Chondrocyte (in vitro differentiated cells): ENCODE measurements at regions not wholly inside any gene's neighbourhood (a gene's known extent, or its start where the extent isn't known, plus 50 kb on each side); places are given as distances from the start of the nearest gene placed in this dataset.
"Not testable (repeated sequence)": the region's sequence is repeated elsewhere in the genome, so short reads cannot be mapped to it uniquely, and the experiment has no call there.

ENCODE experiments used
- DNase-seq: peaks from one replicate; pipeline ENCODE4 v3.0.0; 2021; ENCODE audit warnings: mixed read lengths, low spot score
- H3K27ac Mint-ChIP-seq: one replicate; pipeline ENCODE4 v1.8.0; 2021; ENCODE audit warnings: mild to moderate bottlenecking, moderate library complexity, mixed read lengths; ENCODE audit not compliant: unreplicated experiment
- H3K27me3 Mint-ChIP-seq: 2 replicates; pipeline ENCODE4 v1.8.0; 2021; ENCODE audit warnings: low read depth, mixed read lengths
- H3K36me3 Mint-ChIP-seq: 2 replicates; pipeline ENCODE4 v1.8.0; 2021; ENCODE audit warnings: low read depth, mixed read lengths
- H3K4me1 Mint-ChIP-seq: 2 replicates; pipeline ENCODE4 v1.8.0; 2021; ENCODE audit warnings: low read depth, mild to moderate bottlenecking, mixed read lengths
- H3K4me3 Mint-ChIP-seq: one replicate; pipeline ENCODE4 v1.8.0; 2021; ENCODE audit warnings: mild to moderate bottlenecking, moderate library complexity, mixed read lengths; ENCODE audit not compliant: unreplicated experiment
- H3K9me3 Mint-ChIP-seq: 2 replicates; pipeline ENCODE4 v1.8.0; 2021; ENCODE audit warnings: low read depth, mixed read lengths
- TF ChIP-seq, protein P1 (sequence below): fragments of 200-600 bp; sonication (generic); IDR thresholded peaks from 2 replicates; pipeline ENCODE4 v1.5.0; 2021; ENCODE audit warnings: antibody characterized with exemption, mild to moderate bottlenecking, moderate library complexity

GRCh38 chr14:28303248-28303647, 463.3 kb upstream of the FOXG1 start:
- Mint-ChIP-seq H3K36me3 (no peaks in the 10 kb centered on the region), H3K9me3 (peaks cover 7% of the 10 kb centered on the region), H3K4me3 (no peak overlapping the region), H3K4me1 (no peaks in the 10 kb centered on the region), H3K27ac (no peak overlapping the region), H3K27me3 (no peaks in the 10 kb centered on the region)
- TF ChIP-seq, protein P1, sequence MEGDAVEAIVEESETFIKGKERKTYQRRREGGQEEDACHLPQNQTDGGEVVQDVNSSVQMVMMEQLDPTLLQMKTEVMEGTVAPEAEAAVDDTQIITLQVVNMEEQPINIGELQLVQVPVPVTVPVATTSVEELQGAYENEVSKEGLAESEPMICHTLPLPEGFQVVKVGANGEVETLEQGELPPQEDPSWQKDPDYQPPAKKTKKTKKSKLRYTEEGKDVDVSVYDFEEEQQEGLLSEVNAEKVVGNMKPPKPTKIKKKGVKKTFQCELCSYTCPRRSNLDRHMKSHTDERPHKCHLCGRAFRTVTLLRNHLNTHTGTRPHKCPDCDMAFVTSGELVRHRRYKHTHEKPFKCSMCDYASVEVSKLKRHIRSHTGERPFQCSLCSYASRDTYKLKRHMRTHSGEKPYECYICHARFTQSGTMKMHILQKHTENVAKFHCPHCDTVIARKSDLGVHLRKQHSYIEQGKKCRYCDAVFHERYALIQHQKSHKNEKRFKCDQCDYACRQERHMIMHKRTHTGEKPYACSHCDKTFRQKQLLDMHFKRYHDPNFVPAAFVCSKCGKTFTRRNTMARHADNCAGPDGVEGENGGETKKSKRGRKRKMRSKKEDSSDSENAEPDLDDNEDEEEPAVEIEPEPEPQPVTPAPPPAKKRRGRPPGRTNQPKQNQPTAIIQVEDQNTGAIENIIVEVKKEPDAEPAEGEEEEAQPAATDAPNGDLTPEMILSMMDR, result no peak
- DNase-seq, result no peak

- Mint-ChIP-seq H3K4me1 (no peaks in the 10 kb centered on the region), H3K36me3 (no peaks in the 10 kb centered on the region), H3K27ac (no peak overlapping the region), H3K27me3 (no peaks in the 10 kb centered on the region), H3K4me3 (no peak overlapping the region), H3K9me3 (peaks cover 7% of the 10 kb centered on the region)
- TF ChIP-seq, protein P1, result no peak
- DNase-seq, result no peak
These were observed 460.6 kb upstream of the FOXG1 start for GRCh38 chr14:28305938-28306337.

- H3K36me3 Mint-ChIP-seq, result no peaks in the 10 kb centered on the region
- DNase-seq, result no peak
- no peak overlapping the region for H3K4me3 Mint-ChIP-seq
- no peak overlapping the region for H3K27ac Mint-ChIP-seq
- TF ChIP-seq, protein P1, result no peak
- H3K27me3 Mint-ChIP-seq, result no peaks in the 10 kb centered on the region
- no peaks in the 10 kb centered on the region for H3K4me1 Mint-ChIP-seq
- H3K9me3 Mint-ChIP-seq, result peaks cover 7% of the 10 kb centered on the region
These were observed 459.1 kb upstream of the FOXG1 start for GRCh38 chr14:28307506-28307905.

DNA sequence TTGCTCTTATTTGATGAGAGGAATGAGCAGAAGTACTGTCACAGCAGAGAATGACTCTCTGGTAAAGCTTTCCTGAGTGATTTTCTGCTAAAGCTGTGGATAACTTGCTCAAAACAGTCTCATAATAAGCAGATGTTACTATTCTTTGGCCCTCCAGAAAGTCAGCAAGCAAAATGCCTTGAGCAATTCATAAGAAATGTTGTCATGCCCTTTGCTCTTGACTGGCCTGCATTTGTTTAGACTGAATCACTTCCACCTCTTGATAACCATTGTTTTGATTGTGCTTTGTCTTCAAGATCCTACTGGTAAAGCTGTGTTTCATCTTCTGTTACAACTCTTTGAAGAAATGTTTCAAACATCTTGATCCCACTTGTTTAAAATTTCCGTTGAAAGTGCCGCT, 457.9 kb upstream of the FOXG1 start:
- Mint-ChIP-seq H3K4me1 (no peaks in the 10 kb centered on the region), H3K27me3 (no peaks in the 10 kb centered on the region), H3K4me3 (no peak overlapping the region), H3K27ac (no peak overlapping the region), H3K36me3 (no peaks in the 10 kb centered on the region), H3K9me3 (peaks cover 7% of the 10 kb centered on the region)
- no peak for DNase-seq
- TF ChIP-seq, protein P1, result no peak

- not testable (repeated sequence) for H3K36me3 Mint-ChIP-seq, H3K27ac Mint-ChIP-seq, H3K27me3 Mint-ChIP-seq, H3K9me3 Mint-ChIP-seq, H3K4me1 Mint-ChIP-seq, H3K4me3 Mint-ChIP-seq, DNase-seq
These were observed 448.5 kb upstream of the FOXG1 start for GRCh38 chr14:28317890-28318675.
